ENCODE measurements at regions not wholly inside any gene's neighbourhood (a gene's known extent, or its start where the extent isn't known, plus 50 kb on each side); places are given as distances from the start of the nearest gene placed in this dataset.

GRCh38 chr17:83180996-83181481, 101.6 kb downstream of the METRNL start:
- no peak for DNase-seq
- peaks cover 53% of the 10 kb centered on the region for H3K4me1 Mint-ChIP-seq
- no peaks in the 10 kb centered on the region for H3K9me3 Mint-ChIP-seq
- no peak overlapping the region for H3K4me3 Mint-ChIP-seq
- TF ChIP-seq, protein P1, sequence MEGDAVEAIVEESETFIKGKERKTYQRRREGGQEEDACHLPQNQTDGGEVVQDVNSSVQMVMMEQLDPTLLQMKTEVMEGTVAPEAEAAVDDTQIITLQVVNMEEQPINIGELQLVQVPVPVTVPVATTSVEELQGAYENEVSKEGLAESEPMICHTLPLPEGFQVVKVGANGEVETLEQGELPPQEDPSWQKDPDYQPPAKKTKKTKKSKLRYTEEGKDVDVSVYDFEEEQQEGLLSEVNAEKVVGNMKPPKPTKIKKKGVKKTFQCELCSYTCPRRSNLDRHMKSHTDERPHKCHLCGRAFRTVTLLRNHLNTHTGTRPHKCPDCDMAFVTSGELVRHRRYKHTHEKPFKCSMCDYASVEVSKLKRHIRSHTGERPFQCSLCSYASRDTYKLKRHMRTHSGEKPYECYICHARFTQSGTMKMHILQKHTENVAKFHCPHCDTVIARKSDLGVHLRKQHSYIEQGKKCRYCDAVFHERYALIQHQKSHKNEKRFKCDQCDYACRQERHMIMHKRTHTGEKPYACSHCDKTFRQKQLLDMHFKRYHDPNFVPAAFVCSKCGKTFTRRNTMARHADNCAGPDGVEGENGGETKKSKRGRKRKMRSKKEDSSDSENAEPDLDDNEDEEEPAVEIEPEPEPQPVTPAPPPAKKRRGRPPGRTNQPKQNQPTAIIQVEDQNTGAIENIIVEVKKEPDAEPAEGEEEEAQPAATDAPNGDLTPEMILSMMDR (IDR thresholded peaks at IDR 0.05), result no peak
- H3K36me3 Mint-ChIP-seq (ENCODE audit: low read depth), result no peaks in the 10 kb centered on the region
- peaks cover 4% of the 10 kb centered on the region for H3K27me3 Mint-ChIP-seq (ENCODE audit: low read depth, poor library complexity)
- no peak overlapping the region for H3K27ac Mint-ChIP-seq

DNA sequence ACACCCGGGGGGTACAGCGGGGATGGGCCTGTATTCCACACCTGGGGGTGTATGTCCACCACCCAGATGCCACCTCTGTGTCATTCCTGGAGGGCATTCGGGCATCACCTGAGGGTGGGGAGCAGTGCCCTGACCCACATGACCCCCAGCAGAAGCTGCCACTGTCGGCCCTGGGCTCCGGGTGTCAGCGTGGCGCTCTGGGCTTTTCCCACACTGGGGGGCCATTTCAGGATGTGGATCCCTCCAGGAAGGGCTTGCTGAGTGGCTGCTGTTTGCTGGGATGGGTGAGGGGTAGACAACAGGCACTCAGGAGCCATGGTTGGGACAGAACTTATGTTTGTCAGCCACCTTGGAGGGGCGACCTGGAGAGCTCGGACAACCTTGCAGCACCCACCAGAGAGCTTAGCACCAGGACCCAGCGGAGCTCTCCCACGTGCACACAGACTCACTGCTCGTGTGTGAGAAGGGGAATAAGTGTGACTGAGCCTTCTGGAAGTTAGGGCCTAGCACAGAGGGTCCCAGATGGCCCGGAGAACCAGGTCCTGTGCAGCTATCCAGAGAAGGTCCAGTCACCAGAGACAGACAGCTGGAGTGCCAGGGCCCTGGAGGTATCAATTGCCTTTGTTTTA, 102.7 kb downstream of the METRNL start:
- Mint-ChIP-seq H3K27me3 (ENCODE audit: low read depth, poor library complexity) (peaks cover 7% of the 10 kb centered on the region), H3K4me1 (peaks cover 49% of the 10 kb centered on the region), H3K36me3 (ENCODE audit: low read depth) (no peaks in the 10 kb centered on the region), H3K9me3 (no peaks in the 10 kb centered on the region), H3K4me3 (no peak overlapping the region), H3K27ac (no peak overlapping the region)
- DNase-seq, result no peak
- TF ChIP-seq, protein P1 (IDR thresholded peaks at IDR 0.05), result no peak

DNA sequence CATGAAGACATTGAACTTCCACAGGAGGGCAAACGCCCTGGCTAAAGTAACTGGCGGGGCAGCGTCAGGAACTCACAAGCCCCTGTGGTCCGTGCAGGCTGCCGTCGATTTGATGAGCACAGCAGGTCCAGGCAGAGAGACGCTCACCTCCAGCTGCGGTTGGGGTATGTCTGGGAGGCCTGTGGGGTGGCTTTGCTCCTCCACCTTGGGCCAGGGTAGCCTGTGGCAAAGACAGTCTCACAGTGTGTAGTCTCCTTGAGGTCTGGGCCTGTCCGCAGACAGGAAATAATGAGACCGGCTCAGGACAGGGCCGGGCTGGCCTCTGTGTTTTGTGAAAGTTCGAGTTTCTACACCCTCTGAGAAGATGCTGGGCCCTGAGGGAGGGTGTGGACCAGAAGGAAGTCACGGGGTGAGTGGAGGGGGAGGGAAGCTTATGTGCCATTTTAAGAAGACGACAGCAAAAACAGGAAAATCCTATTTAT, 103.3 kb downstream of the METRNL start:
- DNase-seq, result peak; percentile 8
- peaks cover 49% of the 10 kb centered on the region for H3K4me1 Mint-ChIP-seq
- H3K4me3 Mint-ChIP-seq, result no peak overlapping the region
- H3K27me3 Mint-ChIP-seq (ENCODE audit: low read depth, poor library complexity), result peaks cover 8% of the 10 kb centered on the region
- no peaks in the 10 kb centered on the region for H3K36me3 Mint-ChIP-seq (ENCODE audit: low read depth)
- H3K27ac Mint-ChIP-seq, result peak overlapping the region; percentile 66
- TF ChIP-seq, protein P1 (IDR thresholded peaks at IDR 0.05), result no peak
- peaks cover 3% of the 10 kb centered on the region for H3K9me3 Mint-ChIP-seq

- no peak for DNase-seq
- peaks cover 46% of the 10 kb centered on the region for H3K4me1 Mint-ChIP-seq
- no peak overlapping the region for H3K4me3 Mint-ChIP-seq
- TF ChIP-seq, protein P1 (IDR thresholded peaks at IDR 0.05), result no peak
- peaks cover 14% of the 10 kb centered on the region for H3K27me3 Mint-ChIP-seq (ENCODE audit: low read depth, poor library complexity)
- H3K27ac Mint-ChIP-seq, result no peak overlapping the region
- H3K9me3 Mint-ChIP-seq, result peaks cover 10% of the 10 kb centered on the region
- no peaks in the 10 kb centered on the region for H3K36me3 Mint-ChIP-seq (ENCODE audit: low read depth)
Observed at GRCh38 chr17:83183145-83183948, 103.9 kb downstream of the METRNL start.

- Mint-ChIP-seq H3K36me3 (ENCODE audit: low read depth) (no peaks in the 10 kb centered on the region), H3K4me1 (peaks cover 42% of the 10 kb centered on the region), H3K27ac (no peak overlapping the region), H3K4me3 (no peak overlapping the region), H3K27me3 (ENCODE audit: low read depth, poor library complexity) (peaks cover 14% of the 10 kb centered on the region), H3K9me3 (peaks cover 16% of the 10 kb centered on the region)
- TF ChIP-seq, protein P1 (IDR thresholded peaks at IDR 0.05), result no peak
- DNase-seq, result peak; percentile 1
Observed at GRCh38 chr17:83183951-83184506, 104.6 kb downstream of the METRNL start.
